OCI-LY1 (cell line): ENCODE measurements at regions not wholly inside any gene's neighbourhood (a gene's known extent, or its start where the extent isn't known, plus 50 kb on each side); places are given as distances from the start of the nearest gene placed in this dataset.

Experiments
- H2AFZ ChIP-seq: fragments of 200-600 bp; sonication (generic), shearing (Covaris generic); 2 replicates; pipeline ENCODE4 v1.6.0; 2014; ENCODE audit warnings: antibody characterized with exemption, mild to moderate bottlenecking, low read length
- H3F3A ChIP-seq: fragments of 200-600 bp; sonication (generic), shearing (Covaris generic); 2 replicates; pipeline ENCODE4 v1.6.0; 2014; ENCODE audit warnings: mild to moderate bottlenecking, antibody characterized with exemption, low read length, moderate library complexity; ENCODE audit not compliant: insufficient read depth
- H3K27ac ChIP-seq: fragments of 200-600 bp; sonication (generic); 2 replicates; pipeline ENCODE4 v1.5.1; 2014; ENCODE audit warnings: low read length, mixed run types, mild to moderate bottlenecking, low read depth; ENCODE audit not compliant: poor library complexity, severe bottlenecking
- H3K27me3 ChIP-seq: fragments of 200-600 bp; sonication (generic); 2 replicates; pipeline ENCODE4 v1.6.0; 2014; ENCODE audit warnings: antibody characterized with exemption, mild to moderate bottlenecking, low read length, moderate library complexity; ENCODE audit not compliant: insufficient read depth
- H3K36me3 ChIP-seq: fragments of 200-600 bp; sonication (generic); 2 replicates; pipeline ENCODE4 v1.6.1; 2014; ENCODE audit warnings: mild to moderate bottlenecking, antibody characterized with exemption, low read length, moderate library complexity, mixed read lengths; ENCODE audit not compliant: insufficient read depth
- H3K4me1 ChIP-seq: fragments of 200-600 bp; sonication (generic); 2 replicates; pipeline ENCODE4 v1.5.1; 2014; ENCODE audit warnings: mild to moderate bottlenecking, low read length, moderate library complexity; ENCODE audit not compliant: insufficient read depth, severe bottlenecking
- H3K4me2 ChIP-seq: fragments of 200-600 bp; sonication (generic), shearing (Covaris generic); 2 replicates; pipeline ENCODE4 v1.6.1; 2014; ENCODE audit warnings: low read length
- H3K4me3 ChIP-seq: fragments of 200-600 bp; sonication (generic); 2 replicates; pipeline ENCODE4 v1.5.1; 2014; ENCODE audit warnings: low read length, low read depth, mild to moderate bottlenecking, mixed read lengths; ENCODE audit not compliant: poor library complexity, severe bottlenecking
- H3K79me2 ChIP-seq: fragments of 200-600 bp; shearing (Covaris generic); 2 replicates; pipeline ENCODE4 v1.6.1; 2016; ENCODE audit warnings: mixed run types, low read length, mixed read lengths; ENCODE audit not compliant: insufficient read depth
- H3K9ac ChIP-seq: fragments of 200-600 bp; sonication (generic), shearing (Covaris generic); 2 replicates; pipeline ENCODE4 v1.6.1; 2014; ENCODE audit warnings: mild to moderate bottlenecking, low read length, mixed read lengths
- H3K9me2 ChIP-seq: fragments of 200-600 bp; sonication (generic), shearing (Covaris generic); 2 replicates; pipeline ENCODE4 v1.6.1; 2014; ENCODE audit warnings: low read depth, mild to moderate bottlenecking, low read length, mixed read lengths
- H3K9me3 ChIP-seq: fragments of 200-600 bp; shearing (Covaris generic); 2 replicates; pipeline ENCODE4 v1.6.1; 2014; ENCODE audit warnings: low read length, mixed read lengths
- H4K20me1 ChIP-seq: fragments of 200-600 bp; sonication (generic), shearing (Covaris generic); 2 replicates; pipeline ENCODE4 v1.6.0; 2016; ENCODE audit warnings: mild to moderate bottlenecking, low read length; ENCODE audit not compliant: insufficient read depth
- CTCF ChIP-seq: fragments of 200-600 bp; sonication (generic), shearing (Covaris generic); IDR thresholded peaks from 2 replicates; pipeline ENCODE4 v1.5.1; 2017; ENCODE audit warnings: mild to moderate bottlenecking, antibody characterized with exemption, low read length, moderate library complexity, mixed read lengths
- EZH2 ChIP-seq: fragments of 200-600 bp; sonication (generic), shearing (Covaris generic); IDR thresholded peaks from 2 replicates; pipeline ENCODE4 v1.8.0; 2017; ENCODE audit warnings: borderline replicate concordance, mixed run types, mild to moderate bottlenecking, antibody characterized with exemption, low read length, moderate library complexity, mixed read lengths

DNA sequence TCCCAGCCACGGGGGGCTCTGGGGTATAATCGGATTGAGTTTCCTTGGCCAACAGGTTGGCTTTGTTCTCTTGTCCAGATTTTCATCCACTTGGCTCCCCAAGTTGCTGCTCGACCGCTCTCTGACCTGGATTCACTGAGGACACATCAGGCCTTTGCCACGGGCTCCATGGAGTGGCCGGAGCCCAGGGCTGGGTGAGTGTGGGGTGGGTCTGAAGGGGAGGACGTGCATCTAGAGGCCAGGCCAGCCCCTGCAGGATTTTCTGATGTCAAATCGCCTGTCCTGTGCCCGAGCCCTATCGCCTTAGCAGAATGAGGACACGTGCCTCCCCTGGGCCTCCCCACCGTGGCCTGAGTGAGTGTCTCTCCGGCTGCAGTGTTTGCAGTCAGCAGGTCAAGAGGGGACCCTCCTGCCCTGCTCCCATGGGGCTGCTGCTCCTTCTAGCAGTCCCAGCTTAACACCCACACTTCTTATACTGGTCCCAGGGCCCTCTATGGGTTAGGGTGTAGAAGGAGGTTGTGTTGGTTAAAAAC lies 89.1 kb upstream of the BOD1 start:
- Histone ChIP-seq H3K27ac (peak overlapping the region; percentile 97), H3F3A (no peaks in the 10 kb centered on the region), H3K36me3 (peaks cover 6% of the 10 kb centered on the region; the same call in 1 of the 2 replicates), H3K27me3 (no peaks in the 10 kb centered on the region), H3K9me2 (no peaks in the 10 kb centered on the region), H3K4me3 (no peak overlapping the region), H3K4me2 (peak overlapping the region; percentile 59; the same call in 1 of the 2 replicates), H3K9ac (peak overlapping the region; percentile 54), H2AFZ (no peak overlapping the region), H3K79me2 (no peaks in the 10 kb centered on the region), H3K4me1 (peaks cover 100% of the 10 kb centered on the region), H4K20me1 (no peaks in the 10 kb centered on the region), H3K9me3 (no peaks in the 10 kb centered on the region)
- TF ChIP-seq EZH2 (no peak), CTCF (0 out of 2 replicates have a peak, but pooled peaks have one; percentile 11)

GRCh38 chr5:173706700-173707099 lies 90.2 kb upstream of the BOD1 start:
- Histone ChIP-seq H3K27ac (peak overlapping the region; percentile 97), H3K4me2 (peak overlapping the region; percentile 59; the same call in 1 of the 2 replicates), H3K4me1 (peaks cover 100% of the 10 kb centered on the region), H3K4me3 (no peak overlapping the region), H3K9ac (peak overlapping the region; percentile 54; the same call in 1 of the 2 replicates), H3K9me2 (no peaks in the 10 kb centered on the region), H3K36me3 (peaks cover 12% of the 10 kb centered on the region; the same call in 1 of the 2 replicates), H2AFZ (no peak overlapping the region), H3K27me3 (no peaks in the 10 kb centered on the region), H3K9me3 (no peaks in the 10 kb centered on the region), H3K79me2 (no peaks in the 10 kb centered on the region), H4K20me1 (no peaks in the 10 kb centered on the region), H3F3A (no peaks in the 10 kb centered on the region)
- TF ChIP-seq CTCF (no peak), EZH2 (no peak)

- H3K4me3 ChIP-seq: peak overlapping the region; percentile 32
- H3K79me2 ChIP-seq: no peaks in the 10 kb centered on the region
- no peak for TF ChIP-seq CTCF
- TF ChIP-seq EZH2: no peak
- no peak overlapping the region for H2AFZ ChIP-seq
- no peaks in the 10 kb centered on the region for H3F3A ChIP-seq
- H3K9ac ChIP-seq: peak overlapping the region; percentile 54
- H3K27me3 ChIP-seq: no peaks in the 10 kb centered on the region
- peak overlapping the region; percentile 97 for H3K27ac ChIP-seq
- no peaks in the 10 kb centered on the region for H3K9me2 ChIP-seq
- H3K9me3 ChIP-seq: no peaks in the 10 kb centered on the region
- H3K4me2 ChIP-seq: peak overlapping the region; percentile 59
- H3K4me1 ChIP-seq: peaks cover 100% of the 10 kb centered on the region
- H4K20me1 ChIP-seq: no peaks in the 10 kb centered on the region
- peaks cover 17% of the 10 kb centered on the region; the same call in 1 of the 2 replicates for H3K36me3 ChIP-seq
Measured at GRCh38 chr5:173707392-173707791, 90.9 kb upstream of the BOD1 start.
